ENCODE measurements at regions not wholly inside any gene's neighbourhood (a gene's known extent, or its start where the extent isn't known, plus 50 kb on each side); places are given as distances from the start of the nearest gene placed in this dataset.

DNA sequence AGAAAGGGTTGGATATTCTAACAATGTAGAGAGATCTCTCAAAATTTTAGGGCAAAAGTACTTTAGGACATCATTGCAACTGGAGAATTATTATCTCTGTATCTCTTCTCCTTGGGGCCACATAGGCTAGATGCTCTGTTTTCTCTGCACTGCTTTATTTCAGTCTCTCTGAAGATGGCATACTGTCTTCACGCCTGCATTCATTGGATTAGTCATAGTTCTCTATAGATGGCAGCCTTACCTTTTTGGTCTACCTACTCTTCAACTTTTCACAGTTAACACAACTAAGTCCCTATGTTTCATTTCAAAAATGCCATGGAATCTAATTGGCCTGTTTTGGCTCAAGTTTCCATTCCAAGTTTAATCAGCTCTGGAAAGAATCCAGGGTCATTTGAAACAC is 1623.3 kb upstream of the B3GALT2 start:
- Histone ChIP-seq H3K9me3 (ENCODE audit: control insufficient read depth, low read length) (no peaks in the 10 kb centered on the region), H3K9ac (ENCODE audit: extremely low read depth, low read length, poor library complexity, severe bottlenecking) (no peak overlapping the region), H3K27me3 (ENCODE audit: control insufficient read depth, insufficient read depth, low read length, poor library complexity, severe bottlenecking) (no peaks in the 10 kb centered on the region), H3K36me3 (ENCODE audit: control insufficient read depth, insufficient read depth, low read length) (no peaks in the 10 kb centered on the region), H3K27ac (ENCODE audit: low read depth, low read length) (no peak overlapping the region), H3K4me3 (ENCODE audit: low read length) (no peak overlapping the region), H3K4me1 (ENCODE audit: control insufficient read depth, insufficient read depth, low read length) (no peaks in the 10 kb centered on the region)
- Mint-ChIP-seq H3K4me1 (no peaks in the 10 kb centered on the region), H3K4me3 (no peak overlapping the region), H3K27ac (no peak overlapping the region), H3K9me3 (peaks cover 8% of the 10 kb centered on the region), H3K27me3 (ENCODE audit: insufficient read depth) (no peaks in the 10 kb centered on the region), H3K36me3 (ENCODE audit: low read depth) (no peaks in the 10 kb centered on the region)
- DNase-seq = no peak
- 78 to 100% methylated on average over 1 of the region's 1 CpG for WGBS, 2 experiments (ENCODE audit: insufficient coverage in 1 of 2, insufficient read length in 1 of 2)
- TF ChIP-seq, protein P1, sequence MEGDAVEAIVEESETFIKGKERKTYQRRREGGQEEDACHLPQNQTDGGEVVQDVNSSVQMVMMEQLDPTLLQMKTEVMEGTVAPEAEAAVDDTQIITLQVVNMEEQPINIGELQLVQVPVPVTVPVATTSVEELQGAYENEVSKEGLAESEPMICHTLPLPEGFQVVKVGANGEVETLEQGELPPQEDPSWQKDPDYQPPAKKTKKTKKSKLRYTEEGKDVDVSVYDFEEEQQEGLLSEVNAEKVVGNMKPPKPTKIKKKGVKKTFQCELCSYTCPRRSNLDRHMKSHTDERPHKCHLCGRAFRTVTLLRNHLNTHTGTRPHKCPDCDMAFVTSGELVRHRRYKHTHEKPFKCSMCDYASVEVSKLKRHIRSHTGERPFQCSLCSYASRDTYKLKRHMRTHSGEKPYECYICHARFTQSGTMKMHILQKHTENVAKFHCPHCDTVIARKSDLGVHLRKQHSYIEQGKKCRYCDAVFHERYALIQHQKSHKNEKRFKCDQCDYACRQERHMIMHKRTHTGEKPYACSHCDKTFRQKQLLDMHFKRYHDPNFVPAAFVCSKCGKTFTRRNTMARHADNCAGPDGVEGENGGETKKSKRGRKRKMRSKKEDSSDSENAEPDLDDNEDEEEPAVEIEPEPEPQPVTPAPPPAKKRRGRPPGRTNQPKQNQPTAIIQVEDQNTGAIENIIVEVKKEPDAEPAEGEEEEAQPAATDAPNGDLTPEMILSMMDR (conservative IDR thresholded peaks at IDR 0.05) = no peak

DNA sequence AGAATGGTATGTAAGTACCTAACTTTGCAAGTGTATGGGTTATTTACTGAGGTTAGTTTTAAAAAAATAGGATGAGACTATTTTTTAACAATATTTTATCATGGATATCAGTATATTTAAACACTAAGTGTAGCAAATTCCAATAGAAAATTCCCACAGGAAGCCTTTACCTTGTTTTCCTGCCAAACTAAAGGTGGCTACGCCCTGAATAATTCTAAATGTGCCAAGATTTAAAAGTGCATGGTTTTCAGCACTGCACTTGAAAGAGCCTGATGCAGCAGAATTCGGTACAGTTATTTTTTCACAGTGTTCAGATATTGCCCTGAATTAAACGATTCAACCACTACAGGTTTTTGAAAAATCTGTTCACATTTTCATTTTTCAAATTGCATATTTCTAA is 1622.8 kb upstream of the B3GALT2 start:
- 83 to 86% methylated on average over 1 to 3 of the region's 3 CpGs for WGBS, 2 experiments (ENCODE audit: insufficient coverage in 1 of 2, insufficient read length in 1 of 2)
- Histone ChIP-seq H3K27ac (ENCODE audit: low read depth, low read length) (no peak overlapping the region), H3K4me3 (ENCODE audit: low read length) (no peak overlapping the region), H3K27me3 (ENCODE audit: control insufficient read depth, insufficient read depth, low read length, poor library complexity, severe bottlenecking) (no peaks in the 10 kb centered on the region), H3K9me3 (ENCODE audit: control insufficient read depth, low read length) (no peaks in the 10 kb centered on the region), H3K36me3 (ENCODE audit: control insufficient read depth, insufficient read depth, low read length) (no peaks in the 10 kb centered on the region), H3K9ac (ENCODE audit: extremely low read depth, low read length, poor library complexity, severe bottlenecking) (no peak overlapping the region), H3K4me1 (ENCODE audit: control insufficient read depth, insufficient read depth, low read length) (no peaks in the 10 kb centered on the region)
- no peak for DNase-seq
- Mint-ChIP-seq H3K27ac (no peak overlapping the region), H3K9me3 (peaks cover 8% of the 10 kb centered on the region), H3K4me3 (no peak overlapping the region), H3K4me1 (no peaks in the 10 kb centered on the region), H3K27me3 (ENCODE audit: insufficient read depth) (no peaks in the 10 kb centered on the region), H3K36me3 (ENCODE audit: low read depth) (no peaks in the 10 kb centered on the region)
- TF ChIP-seq, protein P1 (conservative IDR thresholded peaks at IDR 0.05) = no peak

DNA sequence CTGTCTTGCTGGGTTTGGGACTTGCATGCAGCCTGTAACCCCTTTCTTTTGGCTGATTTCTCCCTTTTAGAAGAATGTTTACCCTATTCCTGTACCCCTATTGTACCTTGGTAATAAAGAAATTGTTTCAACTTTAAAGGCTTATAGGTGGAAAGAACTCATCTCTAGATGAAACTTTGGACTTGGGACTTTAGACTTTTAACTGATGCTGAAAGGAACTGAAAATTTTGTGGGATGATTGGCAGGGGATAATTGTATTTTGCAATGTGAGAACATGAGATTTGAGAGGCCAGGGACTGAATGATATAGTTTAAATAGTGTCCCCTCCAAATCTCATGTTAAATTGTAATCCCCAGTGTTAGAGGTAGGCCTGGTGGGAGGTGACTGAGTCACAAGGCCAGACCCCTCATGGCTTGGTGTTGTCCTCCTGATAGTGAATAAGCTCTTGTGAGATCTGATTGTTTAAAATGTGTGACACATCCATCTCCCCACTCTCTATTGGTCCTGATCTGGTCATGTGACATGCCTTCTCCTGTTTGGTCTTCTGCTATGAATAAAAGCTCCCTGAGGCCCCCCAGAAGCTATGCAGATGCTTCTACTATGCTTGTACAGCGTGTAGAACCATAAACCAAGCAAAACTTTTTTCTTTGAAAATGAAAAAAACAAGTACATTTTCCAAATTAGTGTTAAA is 1621.3 kb upstream of the B3GALT2 start:
- H3K4me1 ChIP-seq (ENCODE audit: control insufficient read depth, insufficient read depth, low read length) = no peaks in the 10 kb centered on the region
- TF ChIP-seq, protein P1 (conservative IDR thresholded peaks at IDR 0.05) = no peak
- no peak overlapping the region for H3K4me3 Mint-ChIP-seq
- H3K4me1 Mint-ChIP-seq = no peaks in the 10 kb centered on the region
- H3K36me3 ChIP-seq (ENCODE audit: control insufficient read depth, insufficient read depth, low read length) = no peaks in the 10 kb centered on the region
- H3K9me3 Mint-ChIP-seq = peaks cover 8% of the 10 kb centered on the region
- no peaks in the 10 kb centered on the region for H3K27me3 Mint-ChIP-seq (ENCODE audit: insufficient read depth)
- H3K9me3 ChIP-seq (ENCODE audit: control insufficient read depth, low read length) = no peaks in the 10 kb centered on the region
- H3K27me3 ChIP-seq (ENCODE audit: control insufficient read depth, insufficient read depth, low read length, poor library complexity, severe bottlenecking) = no peaks in the 10 kb centered on the region
- H3K36me3 Mint-ChIP-seq (ENCODE audit: low read depth) = no peaks in the 10 kb centered on the region
- no peak overlapping the region for H3K9ac ChIP-seq (ENCODE audit: extremely low read depth, low read length, poor library complexity, severe bottlenecking)
- H3K27ac ChIP-seq (ENCODE audit: low read depth, low read length) = no peak overlapping the region
- WGBS, 2 experiments (ENCODE audit: insufficient coverage in 1 of 2, insufficient read length in 1 of 2) = 84% methylated on average over 1 of the region's 1 CpG; no CpG with 5 or more reads in 1 of the 2 experiments
- no peak overlapping the region for H3K27ac Mint-ChIP-seq
- no peak for DNase-seq
- no peak overlapping the region for H3K4me3 ChIP-seq (ENCODE audit: low read length)
